HG03196 (cell line): ENCODE measurements at regions not wholly inside any gene's neighbourhood (a gene's known extent, or its start where the extent isn't known, plus 50 kb on each side); places are given as distances from the start of the nearest gene placed in this dataset.

Experiments
- ATAC-seq: cut with Tn5 transposase; IDR thresholded peaks from one replicate; pipeline ENCODE4 v1.9.1; 2021; ENCODE audit not compliant: unreplicated experiment

DNA sequence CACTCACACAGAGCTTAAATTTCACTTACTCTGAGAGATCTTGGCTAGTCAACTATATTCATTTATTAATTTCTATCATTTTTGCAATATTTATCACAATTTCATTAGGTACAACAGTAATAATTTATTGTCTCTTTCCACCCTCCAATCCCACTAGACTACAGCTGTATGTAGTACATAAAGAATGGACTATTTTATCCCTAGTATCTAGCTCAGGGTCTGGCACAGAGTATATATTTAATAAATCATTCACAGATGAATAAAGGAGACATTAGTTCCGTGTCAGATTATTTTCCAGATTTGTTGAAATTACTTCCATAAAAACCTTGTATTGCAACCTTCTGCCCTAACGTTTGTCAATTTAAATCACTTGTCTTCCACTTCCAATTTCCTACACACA, 1781.1 kb upstream of the SEL1L start:
- ATAC-seq, result no peak

DNA sequence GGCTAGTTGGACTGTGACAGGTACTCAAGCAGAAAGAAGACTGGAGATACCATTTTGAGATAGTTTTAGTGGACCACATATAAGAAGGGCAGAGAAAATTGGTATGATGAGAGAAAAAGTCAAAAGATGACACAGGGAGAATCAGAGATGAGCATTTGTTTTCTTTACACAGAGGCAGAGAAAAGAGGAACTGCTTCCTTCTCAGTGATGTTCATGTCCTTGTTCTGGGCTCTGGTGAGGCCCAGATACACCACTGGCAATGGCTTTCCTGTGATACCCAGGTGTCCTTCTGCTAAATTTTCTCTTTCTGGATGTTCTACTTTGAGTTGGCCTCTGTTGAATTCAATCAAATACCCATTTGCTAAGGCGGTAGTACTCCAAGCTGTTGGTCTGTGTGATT, 1782.7 kb upstream of the SEL1L start:
- ATAC-seq, result no peak

DNA sequence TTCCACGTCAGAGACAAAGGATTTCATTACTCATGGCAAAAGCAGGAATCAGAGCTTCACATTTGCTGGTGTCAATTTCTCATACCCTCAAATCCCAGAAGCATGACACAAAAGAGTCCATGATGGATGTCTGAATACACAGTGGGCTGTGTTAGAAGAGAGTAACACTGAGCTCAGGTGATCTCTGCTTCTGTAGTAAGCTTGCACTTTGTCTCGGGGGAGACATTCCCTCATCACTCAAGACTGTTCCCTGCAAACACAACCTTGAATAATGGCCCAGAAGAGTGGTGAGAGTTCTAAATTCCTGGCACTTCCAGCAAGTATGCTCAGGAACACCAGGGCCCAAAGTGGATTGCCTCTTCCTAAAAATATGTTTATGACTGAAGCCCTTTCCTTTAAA, 1787.2 kb upstream of the SEL1L start:
- ATAC-seq, result no peak

GRCh38 chr14:83331513-83331912, 1797.9 kb upstream of the SEL1L start:
- no peak for ATAC-seq

- ATAC-seq, result no peak
Observed at GRCh38 chr14:83342590-83342989, 1808.9 kb upstream of the SEL1L start.

DNA sequence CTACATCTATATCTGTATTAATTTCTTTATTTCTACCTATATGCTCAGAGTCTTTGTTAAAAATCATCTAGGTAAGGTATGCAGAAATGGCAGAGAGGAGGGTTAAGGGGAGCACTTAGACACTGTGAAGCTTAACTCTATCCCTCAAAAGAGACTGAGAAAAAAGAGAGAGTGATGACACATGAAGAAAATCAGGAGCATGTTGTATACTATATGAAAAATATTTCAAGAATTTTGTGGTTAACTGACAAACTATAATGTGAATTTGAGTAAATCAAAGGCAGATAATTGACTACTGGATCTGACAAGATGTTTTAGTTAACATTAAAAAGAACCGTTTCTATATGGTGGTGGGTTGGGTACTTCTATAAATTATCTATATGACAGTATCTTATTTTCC, 1814.2 kb upstream of the SEL1L start:
- no peak for ATAC-seq

DNA sequence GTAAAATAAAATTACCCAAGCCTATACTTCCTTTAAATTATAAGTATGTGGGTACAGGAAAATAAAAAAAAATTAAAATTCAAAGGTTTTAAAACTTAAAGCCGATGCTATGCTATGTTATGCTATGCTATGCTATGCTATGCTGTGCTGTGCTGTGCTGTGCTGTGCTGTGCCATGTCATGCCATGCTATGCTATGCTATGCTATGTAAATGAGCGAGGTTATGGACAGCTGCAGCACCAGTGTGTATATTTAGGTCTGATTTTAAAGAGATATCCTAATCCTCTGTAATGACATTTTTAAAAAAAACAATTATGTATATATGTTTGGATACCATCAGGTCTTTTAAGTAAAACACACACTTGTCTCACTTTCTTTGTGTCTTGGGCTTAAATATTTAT, 1822.0 kb upstream of the SEL1L start:
- no peak for ATAC-seq

DNA sequence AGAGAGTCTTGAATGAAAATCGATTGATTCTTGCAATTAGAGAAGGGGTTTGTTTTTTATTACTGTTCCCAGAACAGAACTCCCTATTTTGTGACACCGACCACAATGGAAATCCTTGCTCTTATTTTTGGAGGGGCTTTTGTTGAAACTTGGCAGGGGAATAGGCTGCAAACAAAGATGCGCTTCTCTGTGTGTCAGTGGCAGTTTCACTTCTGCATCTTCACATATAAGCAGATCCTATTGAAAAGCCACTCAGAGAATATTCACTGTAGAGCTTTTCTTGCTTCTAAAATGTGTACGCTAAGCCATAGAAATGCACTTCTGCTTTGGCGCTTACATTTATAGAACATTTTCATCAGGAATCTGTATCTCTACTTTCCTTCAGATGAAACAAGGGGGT, 1822.4 kb upstream of the SEL1L start:
- ATAC-seq, result no peak

- no peak for ATAC-seq
Observed at GRCh38 chr14:83372271-83372670, 1838.6 kb upstream of the SEL1L start.

DNA sequence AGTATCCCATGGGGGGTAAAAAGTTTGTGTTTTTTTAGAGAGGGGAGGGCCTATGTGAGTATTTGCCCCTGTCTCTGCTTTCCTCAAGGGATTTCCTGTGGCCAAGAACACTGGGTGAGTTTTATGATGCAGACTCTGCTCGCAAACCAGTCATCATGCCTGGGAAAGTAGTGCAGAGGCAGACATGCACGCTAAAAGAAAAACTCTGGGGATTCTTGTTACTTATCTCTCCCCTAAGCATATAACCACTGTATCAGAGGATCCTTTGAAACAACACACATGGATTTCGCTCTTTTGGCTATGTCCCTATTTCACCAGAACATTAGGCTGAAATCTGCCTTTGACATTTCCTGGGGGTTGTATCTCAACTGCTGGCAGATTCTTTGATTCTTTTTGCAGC, 1845.8 kb upstream of the SEL1L start:
- no peak for ATAC-seq

DNA sequence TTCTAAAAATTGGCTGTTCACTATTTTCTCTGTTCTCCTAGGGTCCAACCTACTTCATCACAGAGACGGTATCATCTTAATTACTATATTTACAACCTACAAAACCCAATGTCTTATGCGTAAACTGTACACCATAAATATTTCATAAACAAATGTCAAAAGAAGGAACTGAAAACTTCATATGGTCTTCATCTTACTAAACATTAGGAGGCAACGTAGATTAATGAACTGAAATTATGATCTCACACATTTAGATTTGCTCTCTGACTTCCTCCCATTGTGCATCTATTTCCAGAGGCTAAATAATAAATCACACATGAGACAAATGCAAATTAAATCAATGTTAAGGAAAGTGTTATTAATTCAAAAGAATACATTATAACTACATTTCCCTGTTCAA, 1850.6 kb upstream of the SEL1L start:
- ATAC-seq, result no peak

DNA sequence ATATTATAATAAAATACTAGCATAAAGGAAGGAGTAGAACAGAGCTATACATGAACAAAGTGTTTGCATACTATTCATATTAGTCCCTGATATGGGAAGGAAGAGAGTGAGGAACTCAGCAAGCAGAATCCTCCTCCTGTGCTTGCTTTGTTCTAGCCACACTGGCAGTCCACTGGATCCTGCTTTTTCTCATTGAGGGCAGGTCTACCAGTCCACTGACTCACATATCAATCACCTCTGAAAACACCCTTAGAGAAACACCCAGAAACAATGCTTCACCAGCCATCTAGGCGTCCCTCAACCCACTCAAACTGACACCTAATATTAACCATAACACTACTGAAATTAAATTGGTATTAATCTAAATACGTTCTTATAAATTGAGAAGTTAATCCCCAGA, 1861.7 kb upstream of the SEL1L start:
- no peak for ATAC-seq

- ATAC-seq, result no peak
Observed at GRCh38 chr14:83416476-83416875, 1882.8 kb upstream of the SEL1L start.

GRCh38 chr14:83419420-83419819, 1885.8 kb upstream of the SEL1L start:
- no peak for ATAC-seq

GRCh38 chr14:83421711-83422110, 1888.1 kb upstream of the SEL1L start:
- no peak for ATAC-seq

- no peak for ATAC-seq
Observed at GRCh38 chr14:83425138-83425537, 1891.5 kb upstream of the SEL1L start.

DNA sequence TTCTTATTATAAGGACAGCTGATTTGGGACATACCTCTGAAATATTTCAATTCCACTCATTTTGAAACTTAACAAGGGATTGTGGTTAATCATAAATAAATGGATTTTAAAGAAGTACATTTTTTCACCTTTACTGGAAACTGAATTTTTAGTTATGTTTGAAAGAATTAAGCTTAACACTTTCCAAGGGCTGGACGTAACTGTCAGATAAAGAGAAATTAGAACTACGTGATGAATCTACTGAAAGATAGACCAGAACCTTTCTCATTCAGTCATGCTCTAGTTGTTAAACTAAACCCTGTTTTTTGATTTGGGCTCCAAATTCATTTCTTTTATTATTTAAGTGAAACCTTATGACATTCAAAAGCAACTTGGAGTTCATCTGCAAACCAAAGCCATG, 1892.1 kb upstream of the SEL1L start:
- no peak for ATAC-seq

DNA sequence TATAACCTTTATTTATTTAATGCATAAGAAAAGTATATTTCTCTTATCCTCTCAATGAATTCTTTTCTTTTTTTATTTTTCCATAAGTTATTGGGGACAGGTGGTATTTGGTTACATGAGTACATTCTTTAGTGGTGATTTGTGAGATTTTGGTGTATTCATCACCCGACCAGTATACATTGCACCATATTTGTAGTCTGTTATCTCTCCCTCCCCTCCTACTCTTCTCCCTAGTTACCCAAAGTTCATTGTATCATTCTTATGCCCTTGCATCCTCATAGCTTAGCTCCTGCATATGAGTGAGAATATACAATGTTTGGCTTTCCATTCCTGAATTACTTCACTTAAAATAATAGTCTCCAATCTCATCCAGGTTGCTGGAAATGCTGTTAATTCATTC, 1900.0 kb upstream of the SEL1L start:
- no peak for ATAC-seq

- no peak for ATAC-seq
Observed at GRCh38 chr14:83441801-83442200, 1908.1 kb upstream of the SEL1L start.

GRCh38 chr14:83455561-83455960, 1921.9 kb upstream of the SEL1L start:
- no peak for ATAC-seq

- no peak for ATAC-seq
Observed at GRCh38 chr14:83461521-83461920, 1927.9 kb upstream of the SEL1L start.

GRCh38 chr14:83462759-83463158, 1929.1 kb upstream of the SEL1L start:
- ATAC-seq, result no peak

DNA sequence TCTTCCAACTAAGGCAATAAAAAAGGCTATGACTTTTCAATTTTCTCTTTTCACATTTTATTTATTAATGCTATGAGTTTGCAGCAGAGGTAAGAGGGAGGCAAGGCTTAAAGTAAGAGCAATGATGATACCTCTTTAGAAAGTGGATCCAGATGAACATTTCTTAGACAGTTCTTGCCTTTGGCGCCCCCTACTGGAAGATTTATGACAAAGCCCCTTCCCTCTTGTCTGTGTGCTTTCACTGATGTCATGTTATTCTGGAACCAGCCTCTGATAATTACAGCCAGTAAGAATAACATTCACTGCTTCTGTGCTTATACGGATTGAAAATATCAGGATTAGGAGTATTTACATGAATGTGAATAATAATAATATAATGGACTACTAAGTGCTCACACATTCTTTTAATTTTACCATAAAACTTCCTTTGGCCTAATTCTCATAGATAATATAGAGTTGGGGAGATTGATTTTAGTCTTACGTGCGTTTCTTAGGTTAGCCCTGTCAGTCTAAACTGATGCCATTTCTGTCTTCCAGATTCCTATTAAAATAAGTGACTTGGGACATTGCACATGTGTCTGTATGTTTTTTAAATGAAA, 1929.9 kb upstream of the SEL1L start:
- no peak for ATAC-seq

GRCh38 chr14:83467811-83468210, 1934.2 kb upstream of the SEL1L start:
- no peak for ATAC-seq
